Epithelial cell of proximal tubule (primary cell): ENCODE measurements at regions not wholly inside any gene's neighbourhood (a gene's known extent, or its start where the extent isn't known, plus 50 kb on each side); places are given as distances from the start of the nearest gene placed in this dataset.

Experiments
- DNase-seq: peaks from one replicate; pipeline ENCODE4 v3.0.0-alpha.2; 2011; ENCODE audit warnings: low read depth
- H3K4me3 ChIP-seq: 2 replicates; pipeline ENCODE4 v1.5.1; 2011; ENCODE audit warnings: low read depth, mild to moderate bottlenecking, low read length
- TF ChIP-seq, protein P1 (sequence below): conservative IDR thresholded peaks from 2 replicates; pipeline ENCODE4 v1.5.1; 2012; ENCODE audit warnings: low read depth, mild to moderate bottlenecking, low read length

- TF ChIP-seq, protein P1, sequence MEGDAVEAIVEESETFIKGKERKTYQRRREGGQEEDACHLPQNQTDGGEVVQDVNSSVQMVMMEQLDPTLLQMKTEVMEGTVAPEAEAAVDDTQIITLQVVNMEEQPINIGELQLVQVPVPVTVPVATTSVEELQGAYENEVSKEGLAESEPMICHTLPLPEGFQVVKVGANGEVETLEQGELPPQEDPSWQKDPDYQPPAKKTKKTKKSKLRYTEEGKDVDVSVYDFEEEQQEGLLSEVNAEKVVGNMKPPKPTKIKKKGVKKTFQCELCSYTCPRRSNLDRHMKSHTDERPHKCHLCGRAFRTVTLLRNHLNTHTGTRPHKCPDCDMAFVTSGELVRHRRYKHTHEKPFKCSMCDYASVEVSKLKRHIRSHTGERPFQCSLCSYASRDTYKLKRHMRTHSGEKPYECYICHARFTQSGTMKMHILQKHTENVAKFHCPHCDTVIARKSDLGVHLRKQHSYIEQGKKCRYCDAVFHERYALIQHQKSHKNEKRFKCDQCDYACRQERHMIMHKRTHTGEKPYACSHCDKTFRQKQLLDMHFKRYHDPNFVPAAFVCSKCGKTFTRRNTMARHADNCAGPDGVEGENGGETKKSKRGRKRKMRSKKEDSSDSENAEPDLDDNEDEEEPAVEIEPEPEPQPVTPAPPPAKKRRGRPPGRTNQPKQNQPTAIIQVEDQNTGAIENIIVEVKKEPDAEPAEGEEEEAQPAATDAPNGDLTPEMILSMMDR = no peak
- no peak overlapping the region for H3K4me3 ChIP-seq
- DNase-seq = no peak
These were observed 456.1 kb upstream of the GBE1 start for GRCh38 chr3:82217571-82217970.

DNA sequence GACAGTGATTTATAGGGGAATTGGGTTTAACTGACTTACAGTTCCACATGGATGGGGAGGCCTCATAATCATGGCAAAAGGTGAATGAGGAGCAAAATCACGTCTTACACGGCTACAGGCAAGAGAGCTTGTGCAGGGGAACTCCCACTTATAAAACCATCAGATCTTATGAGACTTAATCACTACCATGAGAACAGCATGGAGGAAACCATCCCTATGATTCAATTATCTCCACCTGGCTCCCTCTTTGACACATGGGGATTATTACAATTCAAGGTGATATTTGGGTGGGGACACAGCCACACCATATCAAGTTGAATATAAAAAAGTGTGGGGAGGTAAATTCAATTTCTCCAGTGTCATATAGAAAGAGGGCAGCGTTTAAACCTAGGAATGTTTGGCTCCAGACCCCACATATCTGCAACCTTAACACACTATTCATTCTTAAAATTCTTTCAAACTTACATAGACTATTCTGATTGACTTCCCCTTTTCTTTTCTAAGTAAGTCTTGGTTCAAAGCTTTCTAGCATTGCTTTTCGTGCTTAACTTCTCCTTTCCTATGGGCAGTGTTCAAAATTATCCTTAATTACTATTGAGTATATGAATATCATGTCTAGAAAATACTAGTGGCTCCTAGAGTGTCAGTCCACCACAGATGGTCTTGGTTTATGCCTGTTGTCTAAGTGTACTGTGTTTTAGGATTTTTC lies 446.7 kb upstream of the GBE1 start:
- DNase-seq = no peak
- H3K4me3 ChIP-seq = no peak overlapping the region
- TF ChIP-seq, protein P1 = no peak

- TF ChIP-seq, protein P1 = no peak
- H3K4me3 ChIP-seq = no peak overlapping the region
- DNase-seq = no peak
These were observed 440.8 kb upstream of the GBE1 start for GRCh38 chr3:82202269-82202668.

- DNase-seq = no peak
- no peak overlapping the region for H3K4me3 ChIP-seq
These were observed 439.9 kb upstream of the GBE1 start for GRCh38 chr3:82201316-82201715.

DNA sequence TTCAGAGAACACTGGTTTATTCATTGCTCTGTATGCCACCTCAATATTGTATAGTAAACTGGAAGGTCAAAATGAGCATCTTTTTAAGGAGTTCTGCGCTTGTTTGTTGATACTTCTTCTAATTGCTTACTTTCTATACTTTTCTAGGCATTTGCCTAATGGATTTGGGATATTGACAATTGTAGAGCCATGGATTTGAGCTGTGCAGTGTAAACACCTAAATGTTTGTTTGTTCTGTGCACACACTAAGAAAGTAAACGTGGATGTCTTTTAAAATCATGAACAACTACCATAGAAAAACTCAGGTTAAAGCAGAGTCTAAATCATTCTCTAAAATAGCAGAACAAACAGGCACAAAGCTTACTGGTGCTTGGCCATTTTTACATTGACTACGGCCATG lies 436.6 kb upstream of the GBE1 start:
- no peak overlapping the region for H3K4me3 ChIP-seq
- TF ChIP-seq, protein P1 = no peak
- DNase-seq = no peak

More at GRCh38 chr3:82201316-82201715, 439.9 kb upstream of the GBE1 start:
- TF ChIP-seq, protein P1 = no peak

DNA sequence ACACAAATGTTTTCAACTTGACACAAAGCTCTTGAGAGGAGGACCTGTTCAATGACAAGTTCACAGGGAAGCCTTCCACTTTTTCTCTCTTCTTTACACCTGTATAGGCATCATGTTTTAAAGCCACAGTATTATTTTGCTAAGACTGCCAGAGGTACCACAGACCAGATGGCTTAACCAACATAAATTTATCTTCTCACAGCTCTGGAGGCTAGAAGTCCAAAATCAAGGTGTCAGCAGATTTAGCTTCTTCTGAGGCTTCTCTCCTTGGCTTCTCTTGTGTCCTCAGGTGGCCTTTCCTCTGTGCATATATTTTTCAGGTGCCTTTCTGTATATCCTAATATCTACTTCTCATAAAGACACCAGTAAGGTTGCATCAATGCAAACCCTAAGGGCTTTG lies 435.2 kb upstream of the GBE1 start:
- TF ChIP-seq, protein P1 = no peak
- no peak for DNase-seq
- no peak overlapping the region for H3K4me3 ChIP-seq

DNA sequence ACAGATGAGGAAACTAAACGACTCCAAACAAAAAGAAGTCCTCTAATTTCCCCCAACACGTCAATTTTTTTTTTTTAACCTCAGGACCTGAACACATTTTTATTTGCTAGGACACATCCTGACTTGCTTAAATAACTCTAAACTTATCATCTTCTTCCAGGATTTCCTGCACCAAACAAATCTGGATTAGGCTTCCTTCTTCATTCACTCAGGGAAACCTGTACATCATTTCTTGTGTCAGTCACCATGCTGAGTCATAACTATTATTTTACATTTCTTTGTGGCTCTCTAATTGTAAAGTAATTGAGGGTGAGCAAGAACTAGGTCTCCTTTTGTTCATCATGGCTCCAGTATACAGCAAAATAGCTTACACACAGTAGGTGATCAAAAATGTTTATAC lies 433.4 kb upstream of the GBE1 start:
- DNase-seq = no peak
- H3K4me3 ChIP-seq = no peak overlapping the region
- TF ChIP-seq, protein P1 = no peak
